ENCODE measurements at regions not wholly inside any gene's neighbourhood (a gene's known extent, or its start where the extent isn't known, plus 50 kb on each side); places are given as distances from the start of the nearest gene placed in this dataset.

- TF ChIP-seq FOS (IDR thresholded peaks at IDR 0.05; ENCODE audit: borderline replicate concordance, insufficient read depth, low read length), result no peak
- no peak for TF ChIP-seq MYC (IDR thresholded peaks at IDR 0.05; ENCODE audit: low read depth, low read length)
- no peak for TF ChIP-seq CTCF (IDR thresholded peaks at IDR 0.05; ENCODE audit: extremely low read depth in 1 of 2, insufficient read depth in 1 of 2, low read depth in 1 of 2, low read length in 2 of 2)
- no peak for TF ChIP-seq EZH2 (IDR thresholded peaks at IDR 0.05; ENCODE audit: borderline replicate concordance, low read depth, low read length, severe bottlenecking)
- TF ChIP-seq MAX (IDR thresholded peaks at IDR 0.05; ENCODE audit: insufficient read depth, insufficient read length), result no peak
- TF ChIP-seq POLR2A (IDR thresholded peaks at IDR 0.05; ENCODE audit: low read depth, low read length), result no peak
- TF ChIP-seq POLR2AphosphoS5 (IDR thresholded peaks at IDR 0.05; ENCODE audit: insufficient read depth, low read depth, low read length), result no peak
Measured at GRCh38 chr1:22212400-22213233, 69.7 kb upstream of the WNT4 start.

Measured in endothelial cell of umbilical vein (primary cell).